HepG2 (cell line): ENCODE measurements at regions not wholly inside any gene's neighbourhood (a gene's known extent, or its start where the extent isn't known, plus 50 kb on each side); places are given as distances from the start of the nearest gene placed in this dataset.

Experiments used
- TF ChIP-seq, protein P1 (sequence below): sonication (generic); formaldehyde crosslinking; IDR thresholded peaks from 2 replicates; pipeline ENCODE4 v1.4.0; 2020; ENCODE audit warnings: mild to moderate bottlenecking, low read depth, missing genetic modification reagents
- TF ChIP-seq, protein P2 (sequence below): sonication (generic); formaldehyde crosslinking; conservative IDR thresholded peaks from 2 replicates; pipeline ENCODE4 v1.4.0; 2020; ENCODE audit warnings: missing genetic modification reagents

DNA sequence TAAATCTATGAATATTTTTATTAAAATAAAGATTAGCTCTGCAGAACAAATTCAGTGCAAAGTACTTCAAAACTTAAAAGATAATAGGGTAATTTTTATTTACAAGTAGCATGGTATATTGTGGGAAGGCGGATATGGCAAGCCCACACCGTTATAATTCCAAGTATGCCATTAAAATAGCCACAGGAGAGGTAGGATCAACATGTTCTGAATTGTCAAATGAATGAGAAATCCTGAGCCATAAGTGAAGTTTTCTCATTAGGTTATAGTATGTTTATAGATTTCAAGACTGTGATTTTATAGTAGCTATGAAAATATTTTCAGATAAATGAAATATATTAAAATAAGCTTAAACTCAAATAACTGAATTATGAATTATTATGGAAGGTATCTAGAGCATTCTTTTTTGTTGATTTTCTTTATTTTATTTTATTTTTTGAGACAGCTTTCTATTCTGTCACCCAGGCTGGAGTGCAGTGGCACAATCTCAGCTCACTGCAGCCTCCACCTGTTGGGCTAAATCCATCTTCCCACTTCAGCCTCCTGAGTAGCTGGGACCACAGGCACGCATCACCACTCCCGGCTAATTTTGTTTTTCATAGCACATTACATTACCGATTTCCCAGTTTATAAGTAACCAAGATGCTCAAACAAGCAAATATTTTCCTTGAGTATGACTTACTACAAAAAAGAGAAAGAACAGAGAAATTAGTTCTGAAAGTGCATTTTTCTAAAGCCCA is 956.6 kb downstream of the GATA3 start:
- TF ChIP-seq, protein P1, sequence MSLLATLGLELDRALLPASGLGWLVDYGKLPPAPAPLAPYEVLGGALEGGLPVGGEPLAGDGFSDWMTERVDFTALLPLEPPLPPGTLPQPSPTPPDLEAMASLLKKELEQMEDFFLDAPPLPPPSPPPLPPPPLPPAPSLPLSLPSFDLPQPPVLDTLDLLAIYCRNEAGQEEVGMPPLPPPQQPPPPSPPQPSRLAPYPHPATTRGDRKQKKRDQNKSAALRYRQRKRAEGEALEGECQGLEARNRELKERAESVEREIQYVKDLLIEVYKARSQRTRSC (CRISPR knock-in tag): no peak
- TF ChIP-seq, protein P2, sequence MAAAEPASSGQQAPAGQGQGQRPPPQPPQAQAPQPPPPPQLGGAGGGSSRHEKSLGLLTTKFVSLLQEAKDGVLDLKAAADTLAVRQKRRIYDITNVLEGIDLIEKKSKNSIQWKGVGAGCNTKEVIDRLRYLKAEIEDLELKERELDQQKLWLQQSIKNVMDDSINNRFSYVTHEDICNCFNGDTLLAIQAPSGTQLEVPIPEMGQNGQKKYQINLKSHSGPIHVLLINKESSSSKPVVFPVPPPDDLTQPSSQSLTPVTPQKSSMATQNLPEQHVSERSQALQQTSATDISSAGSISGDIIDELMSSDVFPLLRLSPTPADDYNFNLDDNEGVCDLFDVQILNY: no peak
